GM12878 (cell line): ENCODE measurements at regions not wholly inside any gene's neighbourhood (a gene's known extent, or its start where the extent isn't known, plus 50 kb on each side); places are given as distances from the start of the nearest gene placed in this dataset.

Experiments
- GABPA ChIP-seq: IDR thresholded peaks from 2 replicates; pipeline ENCODE4 v1.6.1; 2014; ENCODE audit warnings: antibody characterized with exemption, low read depth, mild to moderate bottlenecking, inconsistent platforms
- MYC ChIP-seq: IDR thresholded peaks from 2 replicates; pipeline ENCODE4 v1.6.1; 2011; ENCODE audit warnings: mild to moderate bottlenecking, low read length, moderate library complexity, inconsistent platforms; ENCODE audit not compliant: insufficient read depth, insufficient replicate concordance, insufficient read length, severe bottlenecking
- POLR2A ChIP-seq: IDR thresholded peaks from 2 replicates; pipeline ENCODE4 v1.6.1; 2011; ENCODE audit warnings: low read depth, mild to moderate bottlenecking, low read length
- POLR2AphosphoS2 ChIP-seq: IDR thresholded peaks from 2 replicates; pipeline ENCODE4 v1.6.1; 2011; ENCODE audit warnings: low read depth, mild to moderate bottlenecking, low read length, improper control_type of control experiment, moderate library complexity
- POLR2AphosphoS5 ChIP-seq: IDR thresholded peaks from 2 replicates; pipeline ENCODE4 v1.6.1; 2011; ENCODE audit warnings: mild to moderate bottlenecking, low read length, inconsistent platforms
- SREBF2 ChIP-seq: IDR thresholded peaks from 2 replicates; pipeline ENCODE4 v1.6.1; 2012; ENCODE audit warnings: mild to moderate bottlenecking, low read length
- SUPT20H ChIP-seq: IDR thresholded peaks from 2 replicates; pipeline ENCODE4 v1.6.1; 2011; ENCODE audit warnings: low read depth, mild to moderate bottlenecking, low read length, moderate library complexity, borderline replicate concordance; ENCODE audit not compliant: control insufficient read depth
- ZNF217 ChIP-seq: fragments of 450-650 bp; IDR thresholded peaks from 2 replicates; pipeline ENCODE4 v1.6.1; 2017; ENCODE audit warnings: antibody characterized with exemption, mild to moderate bottlenecking
- TF ChIP-seq, protein P1 (sequence below): fragments of 450-650 bp; IDR thresholded peaks from 2 replicates; pipeline ENCODE4 v1.6.1; 2016; ENCODE audit warnings: mild to moderate bottlenecking
- TF ChIP-seq, protein P2 (sequence below), 3 experiments: IDR thresholded peaks in 2 of 3; conservative IDR thresholded peaks in 1 of 3; 2 replicates each; pipeline ENCODE4 v1.5.1; 2011; ENCODE audit warnings: low read depth in 3 of 3, low read length in 3 of 3, mild to moderate bottlenecking in 3 of 3, control low read depth in 2 of 3, moderate library complexity in 2 of 3, inconsistent platforms in 1 of 3, mixed read lengths in 1 of 3; ENCODE audit not compliant: control insufficient read depth in 2 of 3, insufficient read depth in 1 of 3; ENCODE audit errors: extremely low read depth in 1 of 3

DNA sequence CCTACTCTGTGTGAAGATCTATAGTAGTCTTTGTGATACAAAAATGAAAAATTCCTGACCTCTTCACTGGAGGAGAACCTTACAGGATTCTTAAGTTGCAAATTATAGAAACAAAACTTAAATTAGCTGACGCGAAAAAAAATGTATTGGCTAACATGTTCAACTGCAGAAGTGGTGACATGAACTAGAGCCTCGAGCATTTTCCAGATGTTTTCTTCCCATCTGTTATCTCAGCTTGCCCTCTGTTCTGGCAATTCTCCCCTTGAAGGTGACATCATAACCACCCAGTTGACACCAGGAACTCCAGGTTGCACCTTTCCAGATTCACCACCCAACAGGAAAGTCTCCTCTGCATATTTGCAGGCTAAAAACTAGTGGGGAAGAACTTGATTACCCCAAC lies 222.4 kb downstream of the KDR start:
- TF ChIP-seq POLR2AphosphoS5, result no peak
- TF ChIP-seq POLR2AphosphoS2, result no peak
- no peak for TF ChIP-seq ZNF217
- TF ChIP-seq GABPA, result no peak
- TF ChIP-seq, protein P1, sequence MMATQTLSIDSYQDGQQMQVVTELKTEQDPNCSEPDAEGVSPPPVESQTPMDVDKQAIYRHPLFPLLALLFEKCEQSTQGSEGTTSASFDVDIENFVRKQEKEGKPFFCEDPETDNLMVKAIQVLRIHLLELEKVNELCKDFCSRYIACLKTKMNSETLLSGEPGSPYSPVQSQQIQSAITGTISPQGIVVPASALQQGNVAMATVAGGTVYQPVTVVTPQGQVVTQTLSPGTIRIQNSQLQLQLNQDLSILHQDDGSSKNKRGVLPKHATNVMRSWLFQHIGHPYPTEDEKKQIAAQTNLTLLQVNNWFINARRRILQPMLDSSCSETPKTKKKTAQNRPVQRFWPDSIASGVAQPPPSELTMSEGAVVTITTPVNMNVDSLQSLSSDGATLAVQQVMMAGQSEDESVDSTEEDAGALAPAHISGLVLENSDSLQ, result no peak
- TF ChIP-seq POLR2A, result no peak
- TF ChIP-seq, protein P2, sequence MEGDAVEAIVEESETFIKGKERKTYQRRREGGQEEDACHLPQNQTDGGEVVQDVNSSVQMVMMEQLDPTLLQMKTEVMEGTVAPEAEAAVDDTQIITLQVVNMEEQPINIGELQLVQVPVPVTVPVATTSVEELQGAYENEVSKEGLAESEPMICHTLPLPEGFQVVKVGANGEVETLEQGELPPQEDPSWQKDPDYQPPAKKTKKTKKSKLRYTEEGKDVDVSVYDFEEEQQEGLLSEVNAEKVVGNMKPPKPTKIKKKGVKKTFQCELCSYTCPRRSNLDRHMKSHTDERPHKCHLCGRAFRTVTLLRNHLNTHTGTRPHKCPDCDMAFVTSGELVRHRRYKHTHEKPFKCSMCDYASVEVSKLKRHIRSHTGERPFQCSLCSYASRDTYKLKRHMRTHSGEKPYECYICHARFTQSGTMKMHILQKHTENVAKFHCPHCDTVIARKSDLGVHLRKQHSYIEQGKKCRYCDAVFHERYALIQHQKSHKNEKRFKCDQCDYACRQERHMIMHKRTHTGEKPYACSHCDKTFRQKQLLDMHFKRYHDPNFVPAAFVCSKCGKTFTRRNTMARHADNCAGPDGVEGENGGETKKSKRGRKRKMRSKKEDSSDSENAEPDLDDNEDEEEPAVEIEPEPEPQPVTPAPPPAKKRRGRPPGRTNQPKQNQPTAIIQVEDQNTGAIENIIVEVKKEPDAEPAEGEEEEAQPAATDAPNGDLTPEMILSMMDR (IDR thresholded peaks at IDR 0.05 in 2 of 3, conservative IDR thresholded peaks at IDR 0.05 in 1 of 3; ENCODE audit: control insufficient read depth in 2 of 3, extremely low read depth in 1 of 3, insufficient read depth in 1 of 3, low read depth in 3 of 3, low read length in 3 of 3), result no peak
- TF ChIP-seq MYC, result no peak
- TF ChIP-seq SREBF2, result no peak
- TF ChIP-seq SUPT20H, result no peak
